Hepatocyte (in vitro differentiated cells): ENCODE measurements at regions not wholly inside any gene's neighbourhood (a gene's known extent, or its start where the extent isn't known, plus 50 kb on each side); places are given as distances from the start of the nearest gene placed in this dataset.

ENCODE experiments used
- EZH2phosphoT487 ChIP-seq: fragments of 200-600 bp; sonication (generic); IDR thresholded peaks from one replicate; pipeline ENCODE4 v1.6.1; 2018; ENCODE audit warnings: antibody characterized with exemption, mild to moderate bottlenecking, low read depth, moderate library complexity; ENCODE audit not compliant: unreplicated experiment, severe bottlenecking
- TF ChIP-seq, protein P1 (sequence below): fragments of 200-600 bp; sonication (generic); IDR thresholded peaks from 2 replicates; pipeline ENCODE4 v1.5.1; 2016; ENCODE audit warnings: antibody characterized with exemption, mild to moderate bottlenecking; ENCODE audit not compliant: poor library complexity

DNA sequence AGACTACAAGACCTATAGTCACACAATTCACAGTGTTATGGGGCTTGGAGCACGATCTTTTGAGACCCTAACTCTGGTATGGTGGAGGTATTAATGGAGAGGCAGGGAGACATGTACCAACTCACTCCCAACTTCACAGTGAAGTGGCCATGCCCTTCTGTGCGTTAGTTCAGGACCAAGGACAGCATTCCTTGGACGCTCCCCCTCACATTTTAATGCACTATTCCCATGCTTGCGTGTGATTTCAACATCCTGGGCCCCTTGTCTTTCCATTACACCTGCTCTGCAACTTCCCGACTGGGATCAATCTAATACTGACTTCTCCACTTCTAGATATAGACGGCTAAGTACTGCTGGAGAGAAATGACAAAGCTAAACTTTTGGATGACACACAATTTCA, 72.7 kb downstream of the PLCE1 start:
- TF ChIP-seq, protein P1, sequence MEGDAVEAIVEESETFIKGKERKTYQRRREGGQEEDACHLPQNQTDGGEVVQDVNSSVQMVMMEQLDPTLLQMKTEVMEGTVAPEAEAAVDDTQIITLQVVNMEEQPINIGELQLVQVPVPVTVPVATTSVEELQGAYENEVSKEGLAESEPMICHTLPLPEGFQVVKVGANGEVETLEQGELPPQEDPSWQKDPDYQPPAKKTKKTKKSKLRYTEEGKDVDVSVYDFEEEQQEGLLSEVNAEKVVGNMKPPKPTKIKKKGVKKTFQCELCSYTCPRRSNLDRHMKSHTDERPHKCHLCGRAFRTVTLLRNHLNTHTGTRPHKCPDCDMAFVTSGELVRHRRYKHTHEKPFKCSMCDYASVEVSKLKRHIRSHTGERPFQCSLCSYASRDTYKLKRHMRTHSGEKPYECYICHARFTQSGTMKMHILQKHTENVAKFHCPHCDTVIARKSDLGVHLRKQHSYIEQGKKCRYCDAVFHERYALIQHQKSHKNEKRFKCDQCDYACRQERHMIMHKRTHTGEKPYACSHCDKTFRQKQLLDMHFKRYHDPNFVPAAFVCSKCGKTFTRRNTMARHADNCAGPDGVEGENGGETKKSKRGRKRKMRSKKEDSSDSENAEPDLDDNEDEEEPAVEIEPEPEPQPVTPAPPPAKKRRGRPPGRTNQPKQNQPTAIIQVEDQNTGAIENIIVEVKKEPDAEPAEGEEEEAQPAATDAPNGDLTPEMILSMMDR, result no peak
- no peak for TF ChIP-seq EZH2phosphoT487
